NCI-H2196 (cell line): ENCODE measurements at regions not wholly inside any gene's neighbourhood (a gene's known extent, or its start where the extent isn't known, plus 50 kb on each side); places are given as distances from the start of the nearest gene placed in this dataset.

Experiments used
- DNase-seq: peaks from one replicate; lab custom pipeline; 2025; ENCODE audit not compliant: unreplicated experiment; lab: John Stamatoyannopoulos, UW

- no peak for DNase-seq
These were observed 182.9 kb downstream of the KCNA5 start for GRCh38 chr12:5226581-5226980.

GRCh38 chr12:5227708-5228373 is 184.2 kb downstream of the KCNA5 start:
- DNase-seq, result no peak

- DNase-seq, result no peak
These were observed 186.5 kb downstream of the KCNA5 start for GRCh38 chr12:5230156-5230555.

GRCh38 chr12:5230861-5231260 is 187.2 kb downstream of the KCNA5 start:
- DNase-seq, result no peak

- DNase-seq, result no peak
These were observed 188.6 kb downstream of the KCNA5 start for GRCh38 chr12:5232291-5232690.

- no peak for DNase-seq
These were observed 189.3 kb downstream of the KCNA5 start for GRCh38 chr12:5232826-5233500.

GRCh38 chr12:5236022-5236640 is 192.5 kb downstream of the KCNA5 start:
- no peak for DNase-seq

- no peak for DNase-seq
These were observed 189.5 kb upstream of the NTF3 start for GRCh38 chr12:5242440-5242839.

- no peak for DNase-seq
These were observed 188.9 kb upstream of the NTF3 start for GRCh38 chr12:5243014-5243413.

- peak; percentile 2 for DNase-seq
These were observed 187.4 kb upstream of the NTF3 start for GRCh38 chr12:5244513-5244972.

- no peak for DNase-seq
These were observed 185.7 kb upstream of the NTF3 start for GRCh38 chr12:5246196-5246595.

- no peak for DNase-seq
These were observed 184.8 kb upstream of the NTF3 start for GRCh38 chr12:5247144-5247543.

GRCh38 chr12:5248230-5248629 is 183.7 kb upstream of the NTF3 start:
- DNase-seq, result no peak

GRCh38 chr12:5248999-5249526 is 182.8 kb upstream of the NTF3 start:
- no peak for DNase-seq

GRCh38 chr12:5251092-5251491 is 180.8 kb upstream of the NTF3 start:
- DNase-seq, result no peak

GRCh38 chr12:5251786-5252185 is 180.1 kb upstream of the NTF3 start:
- DNase-seq, result no peak

GRCh38 chr12:5254703-5255102 is 177.2 kb upstream of the NTF3 start:
- no peak for DNase-seq

- DNase-seq, result no peak
These were observed 174.0 kb upstream of the NTF3 start for GRCh38 chr12:5257763-5258495.

GRCh38 chr12:5258498-5258897 is 173.4 kb upstream of the NTF3 start:
- DNase-seq, result no peak

GRCh38 chr12:5258926-5259325 is 173.0 kb upstream of the NTF3 start:
- no peak for DNase-seq

GRCh38 chr12:5259523-5259922 is 172.4 kb upstream of the NTF3 start:
- no peak for DNase-seq
